ENCODE measurements at regions not wholly inside any gene's neighbourhood (a gene's known extent, or its start where the extent isn't known, plus 50 kb on each side); places are given as distances from the start of the nearest gene placed in this dataset.

DNA sequence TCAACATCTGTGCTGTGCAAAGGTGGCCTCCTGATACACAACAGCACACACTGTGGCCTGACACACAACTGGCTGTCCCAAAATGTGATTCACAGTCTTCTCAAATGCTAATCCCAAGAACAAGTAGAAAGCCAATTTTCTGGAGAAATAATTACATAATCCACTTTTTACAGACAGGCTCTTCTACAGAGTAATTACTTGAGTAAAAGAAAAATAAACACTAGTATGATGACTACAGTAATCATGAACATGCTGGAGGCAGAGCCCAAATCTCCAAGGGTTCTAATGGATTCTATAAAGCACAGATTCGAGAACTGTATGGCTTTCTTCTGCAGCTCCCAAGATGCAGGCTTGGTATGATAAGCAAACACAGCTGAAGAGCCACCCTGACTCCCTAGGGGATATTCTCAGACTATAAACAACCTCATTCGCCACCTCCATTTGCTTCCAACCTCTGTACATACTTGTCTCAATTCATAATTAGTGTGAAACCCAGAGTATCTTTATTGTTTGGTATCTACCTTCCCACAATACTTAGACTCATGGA, 81.9 kb downstream of the SIPA1L2 start:
- TF ChIP-seq GATA2 (IDR thresholded peaks at IDR 0.05; ENCODE audit: insufficient read depth, insufficient read length, low read depth, low read length) (no peak), EZH2 (IDR thresholded peaks at IDR 0.05; ENCODE audit: borderline replicate concordance, low read depth, low read length, severe bottlenecking) (no peak), FOS (IDR thresholded peaks at IDR 0.05; ENCODE audit: borderline replicate concordance, insufficient read depth, low read length) (no peak), MYC (IDR thresholded peaks at IDR 0.05; ENCODE audit: low read depth, low read length) (no peak)
- TF ChIP-seq, protein P1, sequence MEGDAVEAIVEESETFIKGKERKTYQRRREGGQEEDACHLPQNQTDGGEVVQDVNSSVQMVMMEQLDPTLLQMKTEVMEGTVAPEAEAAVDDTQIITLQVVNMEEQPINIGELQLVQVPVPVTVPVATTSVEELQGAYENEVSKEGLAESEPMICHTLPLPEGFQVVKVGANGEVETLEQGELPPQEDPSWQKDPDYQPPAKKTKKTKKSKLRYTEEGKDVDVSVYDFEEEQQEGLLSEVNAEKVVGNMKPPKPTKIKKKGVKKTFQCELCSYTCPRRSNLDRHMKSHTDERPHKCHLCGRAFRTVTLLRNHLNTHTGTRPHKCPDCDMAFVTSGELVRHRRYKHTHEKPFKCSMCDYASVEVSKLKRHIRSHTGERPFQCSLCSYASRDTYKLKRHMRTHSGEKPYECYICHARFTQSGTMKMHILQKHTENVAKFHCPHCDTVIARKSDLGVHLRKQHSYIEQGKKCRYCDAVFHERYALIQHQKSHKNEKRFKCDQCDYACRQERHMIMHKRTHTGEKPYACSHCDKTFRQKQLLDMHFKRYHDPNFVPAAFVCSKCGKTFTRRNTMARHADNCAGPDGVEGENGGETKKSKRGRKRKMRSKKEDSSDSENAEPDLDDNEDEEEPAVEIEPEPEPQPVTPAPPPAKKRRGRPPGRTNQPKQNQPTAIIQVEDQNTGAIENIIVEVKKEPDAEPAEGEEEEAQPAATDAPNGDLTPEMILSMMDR (IDR thresholded peaks at IDR 0.05; ENCODE audit: extremely low read depth in 1 of 2, insufficient read depth in 1 of 2, low read depth in 1 of 2, low read length in 2 of 2) = no peak

All from endothelial cell of umbilical vein (primary cell).